Hepatocyte (in vitro differentiated cells): ENCODE measurements at regions not wholly inside any gene's neighbourhood (a gene's known extent, or its start where the extent isn't known, plus 50 kb on each side); places are given as distances from the start of the nearest gene placed in this dataset.
A peak's percentile ranks its signal among the peaks of the same experiment; 100 is the strongest.

Experiments used
- DNase-seq: peaks from one replicate; pipeline ENCODE4 v3.0.0-alpha.2; 2016; ENCODE audit warnings: low spot score
- H2AFZ ChIP-seq: fragments of 200-600 bp; sonication (generic); 2 replicates; pipeline ENCODE4 v1.6.0; 2016; ENCODE audit warnings: antibody characterized with exemption, mild to moderate bottlenecking
- H3K27ac ChIP-seq: fragments of 200-600 bp; sonication (generic); 2 replicates; pipeline ENCODE4 v1.5.1; 2016; ENCODE audit warnings: mild to moderate bottlenecking
- H3K27me3 ChIP-seq: fragments of 200-600 bp; sonication (generic); 2 replicates; pipeline ENCODE4 v1.6.1; 2016
- H3K36me3 ChIP-seq: fragments of 200-600 bp; sonication (generic); replicated peaks from 2 replicates; pipeline ENCODE4 v1.5.1; 2016; ENCODE audit warnings: low read depth; ENCODE audit not compliant: insufficient read depth
- H3K4me1 ChIP-seq: fragments of 200-600 bp; sonication (generic); 2 replicates; pipeline ENCODE4 v1.5.1; 2016; ENCODE audit warnings: mild to moderate bottlenecking, moderate library complexity; ENCODE audit not compliant: insufficient read depth
- H3K4me2 ChIP-seq: fragments of 200-600 bp; sonication (generic); 2 replicates; pipeline ENCODE4 v1.6.0; 2016
- H3K4me3 ChIP-seq: fragments of 200-600 bp; sonication (generic); 2 replicates; pipeline ENCODE4 v1.5.1; 2016; ENCODE audit warnings: mild to moderate bottlenecking
- H3K79me2 ChIP-seq: fragments of 200-600 bp; sonication (generic); 2 replicates; pipeline ENCODE4 v1.6.0; 2017; ENCODE audit warnings: mild to moderate bottlenecking
- H3K9me2 ChIP-seq: fragments of 200-600 bp; sonication (generic); replicated peaks from 2 replicates; pipeline ENCODE4 v1.6.0; 2017; ENCODE audit warnings: mild to moderate bottlenecking; ENCODE audit not compliant: insufficient read depth
- H3K9me3 ChIP-seq: fragments of 200-600 bp; sonication (generic); 2 replicates; pipeline ENCODE4 v1.5.1; 2016; ENCODE audit warnings: low read depth, mild to moderate bottlenecking
- H4K20me1 ChIP-seq: fragments of 200-600 bp; sonication (generic); 2 replicates; pipeline ENCODE4 v1.6.0; 2016; ENCODE audit warnings: mild to moderate bottlenecking; ENCODE audit not compliant: insufficient read depth, poor library complexity, severe bottlenecking
- EZH2 ChIP-seq: fragments of 200-600 bp; sonication (generic); IDR thresholded peaks from 2 replicates; pipeline ENCODE4 v1.6.1; 2016; ENCODE audit warnings: antibody characterized with exemption, mild to moderate bottlenecking, borderline replicate concordance
- EZH2phosphoT487 ChIP-seq: fragments of 200-600 bp; sonication (generic); IDR thresholded peaks from one replicate; pipeline ENCODE4 v1.6.1; 2018; ENCODE audit warnings: antibody characterized with exemption, mild to moderate bottlenecking, low read depth, moderate library complexity; ENCODE audit not compliant: unreplicated experiment, severe bottlenecking
- WGBS: methylation state at CpG from one replicate; pipeline ENCODE4 v1.1.6; 2016; ENCODE audit warnings: low lambda C conversion rate; ENCODE audit errors: missing lambda C conversion rate; 5-methylcytosine and 5-hydroxymethylcytosine counted together
- TF ChIP-seq, protein P1 (sequence below): fragments of 200-600 bp; sonication (generic); IDR thresholded peaks from 2 replicates; pipeline ENCODE4 v1.5.1; 2016; ENCODE audit warnings: antibody characterized with exemption, mild to moderate bottlenecking; ENCODE audit not compliant: poor library complexity

- WGBS: 92% methylated on average over 1 of the region's 1 CpG
- DNase-seq: no peak
These were observed 173.0 kb upstream of the MAP1B start for GRCh38 chr5:71934322-71934721.

DNA sequence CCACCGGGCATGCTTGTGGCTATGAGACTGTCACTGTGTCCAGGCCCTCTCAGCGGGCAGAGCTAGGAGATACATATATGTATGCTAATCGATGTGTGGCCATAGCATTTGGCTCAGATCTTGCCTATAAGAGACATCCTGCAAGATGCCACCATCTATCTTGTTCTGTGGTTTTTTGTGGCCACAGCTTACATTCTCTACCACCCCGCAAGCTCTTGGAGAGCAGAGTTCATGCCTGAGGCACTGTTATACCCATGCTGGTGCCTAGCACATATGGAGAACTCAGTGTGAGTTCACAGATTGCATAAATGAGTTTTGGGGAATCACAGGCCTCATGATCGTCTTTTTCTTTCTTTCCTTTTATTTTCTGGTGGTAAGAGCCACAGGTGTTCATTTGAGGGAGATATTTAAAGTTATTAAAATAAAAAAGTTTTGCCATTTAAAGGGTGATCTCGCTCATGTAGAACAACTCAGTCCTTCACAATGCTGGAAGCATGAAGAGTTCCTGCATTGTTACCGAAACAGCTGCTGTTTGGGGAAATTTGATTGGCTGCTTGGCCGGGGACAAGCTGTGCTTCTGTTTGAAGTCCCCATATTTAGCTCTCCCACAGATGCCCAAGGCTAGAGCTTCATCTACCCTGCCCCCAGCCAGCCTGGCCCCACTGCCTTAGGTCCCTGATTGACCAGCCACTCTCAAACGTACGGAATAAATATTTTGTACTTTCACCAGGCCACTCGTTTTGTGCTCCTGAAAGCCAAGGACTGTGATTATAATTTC, 169.2 kb upstream of the MAP1B start:
- peak overlapping the region; percentile 38 for H3K27ac ChIP-seq
- peaks cover 4% of the 10 kb centered on the region for H3K4me1 ChIP-seq
- no peak for TF ChIP-seq EZH2phosphoT487
- TF ChIP-seq, protein P1, sequence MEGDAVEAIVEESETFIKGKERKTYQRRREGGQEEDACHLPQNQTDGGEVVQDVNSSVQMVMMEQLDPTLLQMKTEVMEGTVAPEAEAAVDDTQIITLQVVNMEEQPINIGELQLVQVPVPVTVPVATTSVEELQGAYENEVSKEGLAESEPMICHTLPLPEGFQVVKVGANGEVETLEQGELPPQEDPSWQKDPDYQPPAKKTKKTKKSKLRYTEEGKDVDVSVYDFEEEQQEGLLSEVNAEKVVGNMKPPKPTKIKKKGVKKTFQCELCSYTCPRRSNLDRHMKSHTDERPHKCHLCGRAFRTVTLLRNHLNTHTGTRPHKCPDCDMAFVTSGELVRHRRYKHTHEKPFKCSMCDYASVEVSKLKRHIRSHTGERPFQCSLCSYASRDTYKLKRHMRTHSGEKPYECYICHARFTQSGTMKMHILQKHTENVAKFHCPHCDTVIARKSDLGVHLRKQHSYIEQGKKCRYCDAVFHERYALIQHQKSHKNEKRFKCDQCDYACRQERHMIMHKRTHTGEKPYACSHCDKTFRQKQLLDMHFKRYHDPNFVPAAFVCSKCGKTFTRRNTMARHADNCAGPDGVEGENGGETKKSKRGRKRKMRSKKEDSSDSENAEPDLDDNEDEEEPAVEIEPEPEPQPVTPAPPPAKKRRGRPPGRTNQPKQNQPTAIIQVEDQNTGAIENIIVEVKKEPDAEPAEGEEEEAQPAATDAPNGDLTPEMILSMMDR: no peak
- no peak for TF ChIP-seq EZH2
- DNase-seq: no peak
- 87% methylated on average over 11 of the region's 11 CpGs for WGBS
- H3K4me3 ChIP-seq: no peak overlapping the region
- H3K4me2 ChIP-seq: no peak overlapping the region
- no peaks in the 10 kb centered on the region for H4K20me1 ChIP-seq
- H3K9me2 ChIP-seq: no peaks in the 10 kb centered on the region
- no peak overlapping the region for H2AFZ ChIP-seq
- no peaks in the 10 kb centered on the region for H3K9me3 ChIP-seq
- no peaks in the 10 kb centered on the region for H3K36me3 ChIP-seq
- H3K27me3 ChIP-seq: no peaks in the 10 kb centered on the region
- H3K79me2 ChIP-seq: no peaks in the 10 kb centered on the region

More at GRCh38 chr5:71934322-71934721, 173.0 kb upstream of the MAP1B start:
- Histone ChIP-seq H3K4me1 (peaks cover 13% of the 10 kb centered on the region), H3K9me2 (no peaks in the 10 kb centered on the region), H3K4me2 (no peak overlapping the region), H3K79me2 (no peaks in the 10 kb centered on the region), H4K20me1 (no peaks in the 10 kb centered on the region), H2AFZ (no peak overlapping the region), H3K36me3 (no peaks in the 10 kb centered on the region), H3K27ac (no peak overlapping the region), H3K27me3 (no peaks in the 10 kb centered on the region), H3K4me3 (no peak overlapping the region), H3K9me3 (no peaks in the 10 kb centered on the region)
- no peak for TF ChIP-seq EZH2
- no peak for TF ChIP-seq EZH2phosphoT487
- TF ChIP-seq, protein P1: no peak

DNA sequence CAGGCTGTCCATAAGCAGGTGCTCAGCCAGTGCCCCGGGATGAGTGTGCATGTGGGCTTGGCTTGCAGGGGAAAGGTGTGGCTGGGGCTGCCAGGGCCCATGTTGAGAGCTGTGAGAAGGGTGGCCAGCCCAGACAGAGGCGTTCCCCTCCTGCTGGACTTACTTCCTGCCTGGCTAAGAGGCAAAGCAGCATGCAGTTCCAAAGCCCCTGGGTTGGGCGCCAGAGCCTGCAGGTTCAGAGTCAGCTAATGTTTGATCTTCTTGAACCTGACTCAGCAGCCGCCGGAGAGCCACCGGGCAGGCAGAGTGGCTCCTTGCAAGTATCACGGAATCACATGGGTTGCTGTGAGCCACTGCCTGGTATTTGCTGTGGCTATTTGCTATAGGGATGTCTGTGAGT, 168.4 kb upstream of the MAP1B start:
- H3K36me3 ChIP-seq: no peaks in the 10 kb centered on the region
- no peak overlapping the region for H2AFZ ChIP-seq
- H3K27me3 ChIP-seq: no peaks in the 10 kb centered on the region
- TF ChIP-seq, protein P1: no peak
- TF ChIP-seq EZH2phosphoT487 (no peak), EZH2 (no peak)
- peak overlapping the region; percentile 38 for H3K27ac ChIP-seq
- 34% methylated on average over 7 of the region's 7 CpGs for WGBS
- no peaks in the 10 kb centered on the region for H3K9me3 ChIP-seq
- no peaks in the 10 kb centered on the region for H3K9me2 ChIP-seq
- no peaks in the 10 kb centered on the region for H3K79me2 ChIP-seq
- H3K4me1 ChIP-seq: no peaks in the 10 kb centered on the region
- no peaks in the 10 kb centered on the region for H4K20me1 ChIP-seq
- no peak overlapping the region for H3K4me2 ChIP-seq
- H3K4me3 ChIP-seq: no peak overlapping the region
- DNase-seq: peak; percentile 79
